DMS 273 treated with DMSO at 0.1 percent for 48 hours (cell line): ENCODE measurements at regions not wholly inside any gene's neighbourhood (a gene's known extent, or its start where the extent isn't known, plus 50 kb on each side); places are given as distances from the start of the nearest gene placed in this dataset.
"Not testable (repeated sequence)": the region's sequence is repeated elsewhere in the genome, so short reads cannot be mapped to it uniquely, and the experiment has no call there.

Experiments
- DNase-seq: peaks from one replicate; lab custom pipeline; 2025; lab: John Stamatoyannopoulos, UW

DNA sequence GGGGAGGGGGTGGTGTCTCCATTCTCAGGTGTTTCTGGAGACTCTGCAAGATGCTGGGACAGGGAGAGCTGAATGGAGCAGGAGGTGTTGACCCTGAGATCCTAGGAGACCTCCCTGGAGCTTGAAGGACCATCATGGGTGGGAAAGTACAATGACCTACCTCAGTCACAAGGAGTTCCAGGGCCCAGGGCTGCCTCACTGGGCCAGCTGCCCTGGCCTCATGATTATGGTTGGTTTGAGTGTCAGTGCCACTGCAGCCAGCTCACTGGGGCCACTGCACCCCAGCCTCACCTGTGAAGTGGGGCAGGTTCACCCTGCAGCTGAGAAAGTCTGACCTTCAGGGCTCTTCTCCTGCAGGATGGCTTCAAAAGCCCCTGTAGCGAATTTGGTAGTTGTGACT is 372.5 kb downstream of the IRX2 start:
- no peak for DNase-seq

DNA sequence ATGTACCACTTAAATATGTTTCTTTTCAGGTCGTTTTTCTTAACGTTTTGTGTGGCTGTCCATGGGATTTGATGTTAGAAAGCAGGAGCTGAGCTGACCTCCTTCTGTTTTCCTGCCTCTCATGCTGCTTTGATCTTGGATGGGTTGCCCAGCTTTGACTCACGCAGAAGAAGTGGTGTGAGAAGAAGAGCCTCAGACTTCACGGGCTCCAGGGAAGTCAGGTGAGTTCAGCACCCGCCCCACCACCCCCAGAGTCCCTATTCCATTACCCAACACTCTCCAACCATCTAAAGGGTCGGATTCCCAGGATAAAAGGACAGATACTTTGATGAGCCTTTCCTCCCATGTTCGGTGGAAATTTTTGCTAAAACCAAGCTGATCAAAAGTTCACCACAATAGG is 373.4 kb downstream of the IRX2 start:
- no peak for DNase-seq

DNA sequence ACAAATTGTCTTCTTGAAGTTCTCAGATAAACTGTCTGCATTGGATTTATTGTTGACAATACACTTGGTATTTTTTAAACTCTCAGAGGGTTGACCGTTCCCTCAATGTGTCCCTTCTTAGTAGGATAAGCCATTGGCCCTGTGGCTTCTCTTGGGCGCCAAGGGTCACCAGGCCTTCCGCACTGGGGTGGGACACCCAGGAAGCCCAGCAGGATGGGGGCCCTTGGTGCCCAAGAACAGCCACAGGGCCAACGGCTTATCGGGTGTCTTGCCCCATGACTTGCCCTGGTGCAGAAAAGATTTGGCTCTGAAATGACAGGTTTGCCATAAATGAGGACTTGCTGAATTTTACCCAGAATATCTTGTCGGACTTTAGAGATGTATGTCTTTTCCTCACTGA is 375.0 kb downstream of the IRX2 start:
- DNase-seq, result no peak

DNA sequence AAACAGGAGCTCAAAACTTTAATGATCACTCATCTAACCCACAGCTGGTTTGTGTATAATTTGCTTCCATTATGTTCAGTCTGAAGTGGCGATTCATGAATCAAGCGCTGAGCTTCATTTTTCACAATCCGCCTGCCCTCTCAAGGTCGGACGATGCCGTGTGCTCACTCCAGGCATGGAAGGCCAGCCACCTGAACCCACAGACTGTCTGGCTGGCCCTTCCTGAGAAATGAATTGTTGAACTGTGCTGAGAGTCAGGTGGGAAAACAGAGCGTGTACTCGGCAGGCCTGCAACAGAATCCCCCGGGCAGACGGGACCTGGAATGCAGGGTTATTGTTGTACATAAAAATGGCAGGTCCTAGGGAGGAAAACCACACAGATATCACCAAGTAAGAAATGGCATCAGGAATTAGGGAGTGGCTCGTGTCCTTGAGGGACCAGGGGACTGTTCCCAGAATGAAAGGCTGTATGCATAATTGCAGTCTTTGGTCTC is 375.7 kb downstream of the IRX2 start:
- no peak for DNase-seq

DNA sequence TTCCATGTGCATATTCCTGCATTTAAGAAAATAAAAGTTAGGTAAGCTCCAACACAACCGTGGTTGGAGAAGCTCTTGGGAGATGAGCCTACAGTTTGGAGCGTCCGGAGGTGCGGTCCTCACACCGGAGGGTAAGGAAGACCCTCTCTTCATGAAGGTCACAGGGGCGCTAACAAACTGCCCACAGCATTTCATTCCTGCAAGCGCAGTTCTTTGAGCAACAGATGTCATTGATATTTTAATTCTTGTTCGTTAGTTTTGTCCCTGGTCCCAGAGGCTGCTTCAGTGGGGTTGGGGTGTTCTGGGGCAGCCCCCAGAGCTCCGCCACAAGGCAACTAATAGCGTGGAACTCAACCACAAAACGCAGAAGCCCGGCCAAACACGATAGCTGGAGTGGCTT is 376.2 kb downstream of the IRX2 start:
- DNase-seq, result no peak

DNA sequence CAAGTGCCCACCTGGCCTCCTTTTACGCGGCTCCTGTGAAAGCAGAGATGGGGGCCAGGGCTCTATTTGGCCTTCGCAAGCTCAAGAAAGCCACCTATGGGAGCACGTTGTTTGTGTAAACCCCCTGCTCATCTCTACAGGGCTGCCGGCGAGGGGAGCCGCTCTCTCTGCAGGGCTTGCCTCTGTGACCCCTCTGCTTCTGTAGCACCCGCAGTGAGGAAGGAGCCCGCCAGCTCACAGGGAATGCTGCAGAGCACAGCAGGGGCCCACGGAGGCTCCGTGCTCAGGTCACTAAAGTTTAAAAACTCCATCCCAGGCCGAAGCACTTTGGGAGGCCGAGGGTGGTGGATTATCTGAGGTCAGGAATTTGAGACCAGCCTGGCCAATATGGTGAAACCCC is 376.8 kb downstream of the IRX2 start:
- no peak for DNase-seq

DNA sequence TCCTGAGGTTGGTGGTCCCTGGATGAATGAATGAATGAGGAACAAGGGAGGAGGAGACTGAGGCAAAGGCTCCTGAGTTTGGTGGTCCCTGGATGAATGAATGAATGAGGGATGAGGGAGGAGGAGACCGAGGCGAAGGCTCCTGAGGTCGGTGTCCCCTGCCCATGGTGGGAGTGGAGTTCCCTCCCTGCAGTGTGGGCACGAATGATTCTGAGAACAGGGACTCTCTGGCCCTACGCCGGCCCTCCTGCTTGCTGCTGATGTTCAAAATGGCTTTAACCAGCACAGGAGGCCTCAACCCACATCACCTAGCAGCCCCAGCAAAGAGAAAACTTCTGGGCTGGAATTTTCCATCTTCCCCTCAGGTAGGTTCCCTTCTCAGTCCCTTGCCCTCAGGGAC is 377.8 kb downstream of the IRX2 start:
- no peak for DNase-seq

DNA sequence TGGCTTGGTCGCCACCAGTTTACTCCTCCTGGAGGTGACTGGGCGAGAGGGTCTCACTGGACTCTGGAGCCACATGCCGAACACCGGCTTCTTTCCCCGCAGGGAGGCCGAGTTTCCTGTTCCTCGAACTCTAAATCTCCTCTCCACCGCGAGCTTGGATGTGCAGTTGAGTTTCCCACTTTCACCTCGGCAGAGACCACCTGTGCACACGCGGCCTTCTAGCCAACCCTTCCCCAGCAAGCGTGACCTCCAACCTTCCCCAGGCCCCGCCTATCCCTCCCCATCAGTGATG is 380.1 kb downstream of the IRX2 start:
- DNase-seq, result no peak

DNA sequence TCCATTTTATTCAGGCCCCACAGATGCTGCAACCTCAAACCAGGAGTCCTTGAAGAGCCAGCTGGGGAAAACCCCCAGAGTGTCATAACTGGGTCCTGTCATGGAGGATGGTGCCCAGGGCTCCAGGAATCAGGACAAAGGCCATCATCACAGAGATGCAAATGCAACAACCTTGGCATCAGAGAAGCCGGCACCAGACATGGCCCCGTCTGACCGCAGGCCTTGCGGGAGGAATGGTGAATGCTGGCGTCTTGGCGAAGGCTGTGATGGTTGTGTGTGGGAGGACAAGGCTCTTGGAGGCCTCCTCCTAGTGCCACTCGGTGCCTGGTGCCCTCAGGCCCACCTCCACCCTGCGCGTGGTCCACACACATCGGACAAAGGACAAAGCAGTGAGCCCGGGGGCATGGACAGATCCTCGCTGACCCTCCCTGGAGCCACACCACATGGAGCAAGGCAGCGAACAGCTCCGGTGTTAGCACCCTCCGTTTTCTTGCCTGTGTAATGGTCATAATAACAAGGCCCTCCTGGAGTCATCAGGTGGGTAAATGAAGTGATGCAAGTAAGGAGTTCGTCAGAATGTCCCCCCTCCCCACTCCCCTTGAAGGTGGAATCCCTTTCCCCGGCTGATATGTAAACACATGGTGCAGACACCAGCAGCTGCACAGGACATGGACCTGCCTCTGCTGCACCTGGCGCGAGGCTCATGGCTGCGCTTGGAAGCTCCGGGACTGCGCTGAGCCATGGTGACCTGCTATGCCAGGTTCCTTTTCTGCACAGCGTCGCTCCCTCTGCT is 380.7 kb downstream of the IRX2 start:
- no peak for DNase-seq

DNA sequence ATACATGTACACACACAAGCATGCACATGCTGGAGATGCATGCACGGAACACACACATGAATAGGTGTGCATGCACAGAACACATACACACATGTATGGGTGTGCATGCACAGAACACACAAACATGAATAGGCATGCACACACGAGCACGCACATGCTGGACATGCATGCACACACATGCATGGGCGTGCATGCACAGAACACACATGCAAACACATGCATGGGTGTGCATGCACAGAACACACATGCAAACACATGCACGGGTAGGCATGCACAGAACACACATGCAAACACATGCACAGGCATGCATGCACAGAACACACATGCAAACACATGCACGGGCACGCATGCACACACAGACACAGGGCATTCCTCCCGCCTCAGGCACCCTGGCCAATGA is 382.3 kb downstream of the IRX2 start:
- no peak for DNase-seq

DNA sequence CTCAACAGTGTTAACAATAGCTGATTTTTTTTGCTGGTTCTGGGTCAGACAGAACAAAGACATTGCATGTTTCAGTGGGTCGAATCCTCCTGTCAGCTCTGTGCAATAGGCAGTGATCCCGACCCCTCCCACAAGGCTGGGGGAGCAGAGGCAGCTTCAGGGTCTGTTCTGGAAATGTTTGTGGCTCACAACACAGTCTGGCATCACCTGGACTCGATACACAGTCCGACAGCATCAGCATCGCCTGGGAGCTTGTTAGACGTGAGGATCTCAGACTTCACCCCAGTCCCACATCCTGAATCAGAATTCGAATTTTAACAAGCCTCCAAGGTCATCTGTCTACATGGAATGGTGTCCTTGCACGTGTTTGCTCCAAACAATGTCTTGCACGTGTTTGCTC is 384.7 kb downstream of the IRX2 start:
- DNase-seq, result no peak

DNA sequence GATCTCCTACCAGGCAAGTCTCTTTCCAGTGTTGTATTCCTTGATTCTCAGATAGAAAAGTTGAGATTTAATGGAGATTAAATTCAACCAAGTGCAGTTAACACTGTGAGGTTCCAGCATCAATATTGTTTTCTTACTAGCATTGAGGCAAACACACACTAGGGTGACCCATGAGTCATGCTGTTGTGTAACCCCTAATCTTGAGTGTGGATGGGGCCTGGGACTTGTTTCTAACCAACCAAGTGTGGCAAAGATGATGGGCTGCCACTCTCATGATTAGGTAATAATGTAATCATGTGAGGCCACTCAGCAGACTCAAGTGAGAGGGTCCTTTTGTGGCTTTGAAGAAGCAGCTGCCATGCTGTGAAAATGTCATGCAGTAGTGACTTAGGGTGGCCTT is 394.2 kb downstream of the IRX2 start:
- no peak for DNase-seq

DNA sequence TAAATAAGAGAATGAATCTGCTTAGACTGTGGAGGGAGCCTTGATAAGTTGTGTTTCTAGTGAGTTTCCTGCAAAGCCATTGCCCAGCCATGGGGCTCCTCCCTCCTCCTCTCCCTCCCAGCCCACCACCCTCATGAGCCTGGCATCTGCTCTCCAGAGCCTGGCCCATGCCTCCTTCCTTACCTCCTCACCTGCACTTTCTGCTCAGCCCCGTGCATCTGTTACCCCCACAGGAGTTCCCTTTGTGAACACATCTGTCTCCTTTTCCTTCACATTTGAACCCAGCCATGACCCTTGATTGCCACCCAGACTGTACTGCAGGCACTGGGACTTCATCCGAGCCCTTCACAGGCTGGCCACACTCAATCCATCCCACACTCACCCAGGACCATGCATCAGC is 395.6 kb downstream of the IRX2 start:
- no peak for DNase-seq

DNA sequence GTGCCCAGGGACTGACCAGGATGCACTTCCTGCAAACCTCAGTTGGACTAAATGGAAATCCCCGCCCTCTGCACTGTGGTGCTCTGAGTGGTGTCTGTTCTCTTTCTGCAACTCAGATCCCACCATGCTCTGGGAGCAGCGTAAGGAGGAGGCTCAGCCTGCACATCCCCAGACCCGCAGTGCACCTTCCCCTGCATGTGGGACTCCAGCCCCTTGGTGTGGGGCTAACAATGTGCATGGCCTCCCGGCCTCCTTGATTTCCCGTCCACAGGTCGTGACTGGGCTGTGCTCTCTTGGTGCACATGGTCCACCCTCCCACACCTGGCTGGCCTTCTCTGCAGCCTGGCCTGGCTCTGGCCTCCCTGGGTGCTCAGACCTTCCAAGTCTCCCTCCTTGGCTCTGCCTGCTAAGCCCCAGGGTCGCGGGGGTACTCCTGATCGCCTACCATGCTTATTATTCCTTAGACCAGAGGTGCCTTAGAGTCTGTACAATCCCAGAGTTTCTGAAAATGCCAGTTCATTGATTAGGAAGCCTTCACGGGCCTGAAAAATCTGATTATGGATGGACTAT is 397.5 kb downstream of the IRX2 start:
- DNase-seq, result no peak

DNA sequence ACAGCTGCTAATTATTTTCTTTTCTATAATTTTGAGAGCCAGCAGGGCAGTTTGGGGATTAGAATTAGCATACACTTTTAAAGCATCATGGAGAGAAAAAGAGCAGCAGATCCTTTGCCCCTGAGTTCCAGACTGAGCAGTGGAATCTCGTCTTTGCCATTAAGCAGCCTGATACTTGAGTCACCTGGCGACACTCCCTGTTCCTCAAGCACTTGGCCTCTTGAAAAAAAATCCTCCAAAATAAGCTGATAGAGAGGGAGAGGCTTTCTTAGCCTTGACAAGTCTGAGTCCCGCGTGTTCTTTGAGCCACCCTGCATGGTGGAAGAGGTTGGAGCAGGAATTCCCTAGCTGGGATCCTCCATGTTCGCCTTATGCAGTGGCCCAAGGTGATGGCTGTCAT is 398.3 kb downstream of the IRX2 start:
- no peak for DNase-seq

DNA sequence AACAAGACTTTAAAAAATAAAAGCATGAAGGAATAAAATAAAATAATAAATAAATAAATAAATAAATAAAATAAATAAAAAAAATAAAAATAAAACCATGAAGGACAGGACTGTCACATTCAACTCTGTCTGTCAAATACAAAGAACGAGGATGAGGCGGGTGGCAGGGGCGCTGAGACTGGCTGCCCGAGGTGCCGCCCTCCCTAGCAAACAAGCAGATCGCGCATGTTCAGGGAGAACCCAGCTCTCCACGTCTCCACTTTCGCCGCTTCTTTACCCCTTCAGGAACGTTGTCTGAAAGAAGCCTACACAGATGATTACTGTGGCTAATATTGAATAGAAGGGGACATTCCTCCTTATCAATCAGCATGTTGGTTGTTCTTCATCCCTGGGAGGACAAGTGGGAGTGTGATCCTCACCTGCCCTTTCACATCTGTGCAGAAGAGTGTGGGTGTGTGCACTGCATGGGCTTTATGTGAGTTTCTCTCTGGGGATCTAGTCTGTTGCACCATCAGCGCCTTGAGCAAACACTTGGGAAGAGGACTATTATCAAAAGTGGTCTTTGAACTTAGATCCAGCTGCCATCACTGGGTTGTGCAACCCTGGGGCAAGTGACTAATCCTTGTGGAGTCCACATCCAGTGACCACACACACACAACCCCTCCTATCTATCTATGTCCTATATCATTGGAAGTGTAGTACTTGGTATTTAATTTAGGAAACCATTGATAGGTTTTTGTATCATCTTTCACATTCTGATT is 399.2 kb downstream of the IRX2 start:
- DNase-seq, result no peak

DNA sequence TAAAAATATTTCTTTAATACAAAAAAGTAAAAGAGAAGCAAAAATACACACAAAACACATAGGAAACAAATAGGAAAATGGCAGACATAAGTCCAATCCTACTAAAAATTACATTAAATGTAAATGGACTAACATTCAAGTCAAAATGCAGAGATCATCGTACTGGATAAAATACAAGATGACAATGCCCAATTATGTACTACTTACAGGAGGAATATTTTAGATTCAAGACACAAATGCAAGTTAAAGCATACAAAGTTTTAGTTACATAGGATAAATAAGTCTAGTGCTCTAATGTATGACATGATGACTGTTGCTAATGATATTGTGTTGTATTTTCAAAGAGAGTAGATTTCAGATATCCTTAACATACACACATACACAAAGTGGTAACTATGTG is 401.7 kb downstream of the IRX2 start:
- DNase-seq, result not testable (repeated sequence)

DNA sequence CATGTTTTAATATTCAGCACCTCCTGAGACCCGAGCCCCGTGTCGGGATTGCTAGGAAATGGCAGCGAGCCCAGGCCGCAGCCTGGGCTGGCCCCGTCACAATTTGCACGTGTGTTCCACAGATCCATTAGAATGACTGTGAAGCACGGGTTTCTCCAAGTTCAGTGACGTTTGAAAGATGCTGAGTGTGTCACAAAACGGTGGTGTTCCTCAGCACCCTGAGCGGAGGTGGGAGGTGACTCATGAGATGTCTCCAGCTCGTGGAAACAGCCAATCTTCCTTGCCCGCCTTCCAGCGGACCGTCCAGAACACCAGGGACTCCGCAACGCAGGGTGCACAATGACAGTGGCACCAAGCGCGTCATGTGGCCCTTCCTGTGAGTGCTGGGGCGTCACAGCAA is 412.8 kb downstream of the IRX2 start:
- DNase-seq, result no peak

DNA sequence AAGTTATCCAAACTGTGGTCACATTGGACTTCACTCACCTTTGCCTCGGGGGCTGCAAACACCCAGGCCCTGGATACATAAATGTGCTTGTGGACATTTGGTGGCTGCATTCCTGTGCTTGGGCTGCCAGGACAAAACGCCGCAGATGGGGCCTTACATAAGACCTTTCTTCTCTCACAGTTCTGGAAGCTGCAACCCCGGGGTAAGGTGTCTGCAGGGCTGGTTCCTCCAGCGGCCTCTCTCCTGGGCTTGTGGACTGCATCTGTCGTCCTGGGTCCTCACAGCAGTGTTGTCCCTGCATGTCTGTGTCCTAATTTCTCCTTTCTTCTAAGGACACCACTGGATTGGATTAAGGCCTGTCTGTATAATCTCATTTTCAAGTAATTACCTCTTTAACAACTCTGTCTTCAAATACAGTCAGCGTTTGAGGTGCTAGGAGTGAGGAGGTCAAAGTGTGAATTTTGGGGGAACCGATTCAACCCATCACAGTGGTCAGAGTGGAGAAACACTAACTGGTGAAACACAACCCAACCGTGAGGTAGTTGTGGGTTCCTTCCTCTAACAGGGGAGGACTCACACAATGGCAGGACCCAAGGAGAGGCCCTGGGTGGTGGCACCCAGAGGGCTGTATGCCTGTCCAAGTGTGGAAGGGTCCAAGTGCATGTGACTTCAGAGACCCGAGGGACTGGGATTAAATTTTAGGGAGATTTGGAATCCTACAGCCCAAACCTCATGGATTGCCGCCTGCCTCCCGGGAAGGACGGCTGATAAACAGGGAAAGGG is 415.6 kb downstream of the IRX2 start:
- DNase-seq, result no peak

DNA sequence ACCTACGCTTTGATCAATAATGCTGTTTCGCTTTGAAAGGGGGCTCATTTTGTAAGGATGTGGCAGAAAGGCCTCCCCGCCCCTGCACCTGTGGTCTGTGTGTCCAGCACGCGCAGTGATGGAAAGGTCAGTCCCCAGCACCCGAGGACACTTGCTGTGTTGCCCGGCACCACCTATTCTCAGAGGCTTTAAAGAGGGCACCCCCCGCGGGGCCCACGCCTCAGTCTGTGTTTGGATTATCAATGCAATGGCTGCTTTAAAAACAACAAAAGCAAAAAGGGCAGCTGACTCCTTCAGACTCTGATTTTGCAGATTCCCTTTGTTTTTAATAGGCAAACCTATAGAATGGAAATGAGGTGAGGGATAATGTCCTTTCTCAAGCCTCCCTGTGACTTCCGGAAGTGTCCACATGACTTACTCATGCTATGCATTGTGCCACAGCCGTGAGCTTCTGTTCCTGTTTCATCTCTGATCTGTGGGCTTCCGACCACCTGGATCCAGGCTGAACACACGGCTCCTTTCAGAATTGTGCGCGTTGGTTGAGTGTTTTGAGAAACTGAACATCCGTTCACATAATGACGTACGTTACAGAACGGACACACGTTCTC is 416.2 kb downstream of the IRX2 start:
- DNase-seq, result no peak

DNA sequence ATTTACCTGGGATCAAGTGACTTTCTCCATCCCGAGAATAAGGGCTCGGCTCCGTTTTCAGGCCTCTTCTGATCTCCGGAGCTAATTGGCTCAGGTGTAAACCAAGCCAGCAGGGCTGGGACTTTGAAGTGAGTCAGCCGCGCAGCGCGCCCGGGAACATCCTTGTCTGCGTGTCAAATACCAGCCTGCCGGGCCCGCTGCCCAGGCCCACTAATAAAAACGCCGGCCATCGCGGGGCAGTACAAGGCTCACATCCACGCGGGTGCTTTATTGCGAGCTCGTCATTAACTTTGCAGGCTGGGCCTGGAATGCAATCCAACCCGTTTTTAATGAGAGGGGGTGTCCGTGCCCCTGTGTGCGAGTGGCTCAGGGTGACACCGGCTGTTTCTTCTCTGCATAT is 416.8 kb downstream of the IRX2 start:
- no peak for DNase-seq

DNA sequence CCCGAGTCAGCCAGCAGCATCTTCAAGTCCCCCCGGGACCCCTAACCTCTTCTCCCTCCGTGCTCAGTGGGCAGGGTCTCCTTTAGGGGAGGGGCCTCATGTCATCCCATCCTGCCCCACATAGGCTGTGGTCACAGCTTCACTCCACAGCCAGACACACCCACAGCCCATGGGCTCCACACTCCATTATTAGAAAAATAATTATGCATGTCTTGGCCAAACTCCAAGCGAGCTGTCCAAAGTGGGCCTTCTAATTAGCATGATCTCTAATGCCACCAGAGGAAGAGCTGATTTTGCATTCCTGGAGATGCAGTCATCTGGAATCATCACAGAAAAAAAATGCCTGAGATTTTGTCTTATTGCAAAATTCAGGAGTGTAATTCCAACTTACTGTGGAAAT is 418.2 kb downstream of the IRX2 start:
- no peak for DNase-seq
